H1 (cell line): ENCODE measurements at regions not wholly inside any gene's neighbourhood (a gene's known extent, or its start where the extent isn't known, plus 50 kb on each side); places are given as distances from the start of the nearest gene placed in this dataset.

ENCODE experiments used
- CTCF ChIP-seq, 3 experiments: IDR thresholded peaks; 1 replicate in 2 of 3; 2 replicates in 1 of 3; pipeline versions ENCODE4 v1.5.1 to v1.6.1; 2011; ENCODE audit warnings: low read length in 3 of 3, mild to moderate bottlenecking in 3 of 3, inconsistent platforms in 2 of 3, low read depth in 1 of 3, moderate library complexity in 1 of 3; ENCODE audit not compliant: insufficient read depth in 1 of 3; ENCODE audit errors: control extremely low read depth in 1 of 3
- MAFK ChIP-seq: IDR thresholded peaks from 2 replicates; pipeline ENCODE4 v1.6.1; 2012; ENCODE audit warnings: low read depth, mild to moderate bottlenecking, improper control_type of control experiment, low read length
- POLR2A ChIP-seq, 2 experiments: IDR thresholded peaks; 1 replicate in 1 of 2; 2 replicates in 1 of 2; pipeline ENCODE4 v1.6.1; 2011; ENCODE audit warnings: low read depth in 2 of 2, low read length in 2 of 2, mild to moderate bottlenecking in 2 of 2; ENCODE audit errors: control extremely low read depth in 1 of 2
- SIN3A ChIP-seq, 2 experiments: IDR thresholded peaks in 1 of 2; conservative IDR thresholded peaks in 1 of 2; 2 replicates each; pipeline ENCODE4 v1.6.1; 2011 to 2012; ENCODE audit warnings: low read length in 2 of 2, improper control_type of control experiment in 1 of 2, low read depth in 1 of 2, mild to moderate bottlenecking in 1 of 2
- SP1 ChIP-seq: IDR thresholded peaks from 2 replicates; pipeline ENCODE4 v1.6.1; 2011; ENCODE audit warnings: low read depth, low read length
- TAF7 ChIP-seq: optimal IDR thresholded peaks from 2 replicates; pipeline ENCODE3; 2011; ENCODE audit warnings: low read depth, mild to moderate bottlenecking, inconsistent platforms, low read length, moderate library complexity, borderline replicate concordance
- TCF12 ChIP-seq: IDR thresholded peaks from 2 replicates; pipeline ENCODE4 v1.6.1; 2011; ENCODE audit warnings: low read depth, mild to moderate bottlenecking, low read length
- TF ChIP-seq, protein P1 (sequence below): IDR thresholded peaks from 2 replicates; pipeline ENCODE4 v1.6.1; 2012; ENCODE audit warnings: inconsistent platforms

GRCh38 chr3:65017359-65017758 lies 329.6 kb upstream of the ADAMTS9 start:
- TF ChIP-seq, protein P1, sequence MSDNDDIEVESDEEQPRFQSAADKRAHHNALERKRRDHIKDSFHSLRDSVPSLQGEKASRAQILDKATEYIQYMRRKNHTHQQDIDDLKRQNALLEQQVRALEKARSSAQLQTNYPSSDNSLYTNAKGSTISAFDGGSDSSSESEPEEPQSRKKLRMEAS: no peak
- no peak for TF ChIP-seq POLR2A (IDR thresholded peaks at IDR 0.05; ENCODE audit: control extremely low read depth in 1 of 2, low read depth in 2 of 2, low read length in 2 of 2)
- no peak for TF ChIP-seq TCF12
- no peak for TF ChIP-seq SIN3A (conservative IDR thresholded peaks at IDR 0.05 in 1 of 2, IDR thresholded peaks at IDR 0.05 in 1 of 2; ENCODE audit: low read depth in 1 of 2, low read length in 2 of 2)
- TF ChIP-seq TAF7: no peak
- TF ChIP-seq MAFK: no peak
- no peak for TF ChIP-seq SP1
- TF ChIP-seq CTCF (IDR thresholded peaks at IDR 0.05; ENCODE audit: control extremely low read depth in 1 of 3, insufficient read depth in 1 of 3, low read depth in 1 of 3, low read length in 3 of 3): no peak
